Calu3 (cell line): ENCODE measurements at regions not wholly inside any gene's neighbourhood (a gene's known extent, or its start where the extent isn't known, plus 50 kb on each side); places are given as distances from the start of the nearest gene placed in this dataset.

ENCODE experiments used
- BruUV-seq: library from RNA; stranded (reverse); fragments of 400-500 nt; replicated peaks from 2 replicates; lab custom pipeline; 2021; lab: Mats Ljungman, UMichigan
- CTCF ChIA-PET: fragments of 300-600 bp; sonication (Branson Sonifier 250); formaldehyde crosslinking; loops from one replicate; lab custom pipeline; 2022; ENCODE audit warnings: antibody characterized with exemption; lab: Charles Lee
- DNase-seq: peaks from one replicate; pipeline ENCODE4 v3.0.0; 2022
- H3K27ac Mint-ChIP-seq: one replicate; pipeline ENCODE4 v1.8.0; 2022; ENCODE audit warnings: mixed read lengths; ENCODE audit not compliant: unreplicated experiment
- H3K27me3 Mint-ChIP-seq: one replicate; pipeline ENCODE4 v1.8.0; 2022; ENCODE audit warnings: mixed read lengths; ENCODE audit not compliant: unreplicated experiment
- H3K36me3 Mint-ChIP-seq: one replicate; pipeline ENCODE4 v1.8.0; 2022; ENCODE audit warnings: mild to moderate bottlenecking, moderate library complexity, mixed read lengths; ENCODE audit not compliant: insufficient read depth, unreplicated experiment
- H3K4me1 Mint-ChIP-seq: one replicate; pipeline ENCODE4 v1.8.0; 2022; ENCODE audit warnings: mild to moderate bottlenecking, low read depth, mixed read lengths; ENCODE audit not compliant: unreplicated experiment
- H3K4me3 Mint-ChIP-seq: one replicate; pipeline ENCODE4 v1.8.0; 2022; ENCODE audit warnings: mild to moderate bottlenecking, low read depth, moderate library complexity, mixed read lengths; ENCODE audit not compliant: unreplicated experiment
- H3K9me3 Mint-ChIP-seq: one replicate; pipeline ENCODE4 v1.8.0; 2022; ENCODE audit warnings: low read depth, mixed read lengths; ENCODE audit not compliant: unreplicated experiment
- CTCF ChIP-seq: fragments of 200-600 bp; IDR thresholded peaks from one replicate; pipeline ENCODE4 v1.8.0; 2022; ENCODE audit warnings: antibody characterized with exemption; ENCODE audit not compliant: unreplicated experiment
- intact Hi-C: fragments of 100-400 bp; cut with micrococcal nuclease; formaldehyde crosslinking; loops from one replicate; pipeline ENCODE4 v1.10.0; 2022; ENCODE audit not compliant: unreplicated experiment

DNA sequence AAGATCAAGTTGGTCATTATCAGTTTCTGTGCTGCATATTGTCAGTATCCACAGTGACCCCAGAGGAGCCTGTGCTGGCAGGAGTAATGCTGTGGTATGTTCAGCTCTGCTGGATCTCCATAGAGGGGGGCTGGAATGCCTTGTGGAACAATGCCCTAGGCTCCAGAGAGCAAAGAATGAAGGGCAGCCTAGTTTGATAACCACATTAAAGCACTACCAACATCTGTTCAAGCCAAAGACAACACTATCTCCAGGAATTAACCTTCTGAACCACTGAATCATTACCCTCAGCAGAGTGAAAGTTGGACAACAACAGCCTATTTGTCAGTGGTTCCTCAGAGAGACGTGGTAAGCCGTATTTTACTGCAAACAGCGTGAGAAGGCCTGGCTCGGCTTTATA lies 192.3 kb upstream of the CXorf66 start:
- Mint-ChIP-seq H3K9me3 (no peaks in the 10 kb centered on the region), H3K4me3 (no peak overlapping the region), H3K27me3 (no peaks in the 10 kb centered on the region), H3K4me1 (no peaks in the 10 kb centered on the region), H3K27ac (no peak overlapping the region), H3K36me3 (no peaks in the 10 kb centered on the region)
- CTCF ChIA-PET, result no interaction called here
- DNase-seq, result no peak
- TF ChIP-seq CTCF, result no peak
- BruUV-seq, result no TSS peak
- intact Hi-C loops, result no loop called here

GRCh38 chrX:140157143-140157542 lies 191.8 kb upstream of the CXorf66 start:
- DNase-seq, result no peak
- BruUV-seq, result no TSS peak
- no peak for TF ChIP-seq CTCF
- H3K4me3 Mint-ChIP-seq, result no peak overlapping the region
- no peaks in the 10 kb centered on the region for H3K27me3 Mint-ChIP-seq
- CTCF ChIA-PET, result no interaction called here
- H3K4me1 Mint-ChIP-seq, result no peaks in the 10 kb centered on the region
- H3K36me3 Mint-ChIP-seq, result no peaks in the 10 kb centered on the region
- H3K27ac Mint-ChIP-seq, result no peak overlapping the region
- intact Hi-C loops, result no loop called here
- H3K9me3 Mint-ChIP-seq, result no peaks in the 10 kb centered on the region

DNA sequence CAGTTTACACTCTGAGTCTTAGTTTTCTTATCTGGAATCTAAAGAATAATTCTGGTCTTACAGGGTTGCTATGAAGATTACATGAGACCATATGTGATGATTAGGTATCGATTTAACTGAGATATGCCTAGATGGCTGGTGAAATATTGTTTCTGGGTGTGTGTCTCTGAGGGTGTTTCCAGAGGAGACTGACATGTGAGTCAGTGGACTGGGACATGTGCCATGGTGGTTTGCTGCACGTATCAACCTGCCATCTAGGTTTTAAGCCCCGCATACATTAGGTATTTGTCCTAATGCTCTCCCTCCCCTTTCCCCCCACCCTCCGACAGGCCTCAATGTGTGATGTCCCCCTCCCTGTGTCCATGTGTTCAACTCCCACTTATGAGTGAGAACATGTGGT lies 186.0 kb upstream of the CXorf66 start:
- no peaks in the 10 kb centered on the region for H3K36me3 Mint-ChIP-seq
- no peak overlapping the region for H3K27ac Mint-ChIP-seq
- H3K4me3 Mint-ChIP-seq, result no peak overlapping the region
- DNase-seq, result no peak
- H3K4me1 Mint-ChIP-seq, result no peaks in the 10 kb centered on the region
- BruUV-seq, result no TSS peak
- intact Hi-C loops, result no loop called here
- H3K9me3 Mint-ChIP-seq, result no peaks in the 10 kb centered on the region
- CTCF ChIA-PET, result no interaction called here
- H3K27me3 Mint-ChIP-seq, result no peaks in the 10 kb centered on the region
- TF ChIP-seq CTCF, result no peak

DNA sequence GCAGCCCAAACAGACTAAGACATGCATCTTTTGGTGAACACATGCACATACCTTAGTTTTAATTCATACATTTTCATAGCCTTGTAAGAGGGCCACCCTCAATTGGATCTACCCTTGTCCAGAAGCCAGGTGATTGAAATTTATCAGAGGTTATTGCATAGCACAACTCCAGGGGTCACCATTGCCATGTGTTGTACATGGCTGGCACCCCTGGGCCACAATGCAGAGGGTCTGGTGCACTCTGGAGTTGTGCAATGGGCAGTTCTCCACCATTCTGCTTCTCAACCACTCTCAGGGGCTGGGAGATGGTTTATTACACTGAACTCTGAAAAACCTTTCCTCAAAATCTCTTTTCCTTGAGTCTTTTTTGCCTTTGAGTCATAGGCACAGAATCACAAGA lies 184.4 kb upstream of the CXorf66 start:
- BruUV-seq, result no TSS peak

More for the DNA sequence above, 184.4 kb upstream of the CXorf66 start:
- no peak overlapping the region for H3K27ac Mint-ChIP-seq
- no peaks in the 10 kb centered on the region for H3K27me3 Mint-ChIP-seq
- no peak for DNase-seq
- no peaks in the 10 kb centered on the region for H3K36me3 Mint-ChIP-seq
- H3K9me3 Mint-ChIP-seq, result no peaks in the 10 kb centered on the region
- no peak overlapping the region for H3K4me3 Mint-ChIP-seq
- intact Hi-C loops, result loop anchor here (10.0 kb wide), 1 partner anchor 515 kb away; no protein-coding TSS in a partner anchor
- CTCF ChIA-PET, result no interaction called here
- TF ChIP-seq CTCF, result no peak
- no peaks in the 10 kb centered on the region for H3K4me1 Mint-ChIP-seq
